ENCODE measurements at regions not wholly inside any gene's neighbourhood (a gene's known extent, or its start where the extent isn't known, plus 50 kb on each side); places are given as distances from the start of the nearest gene placed in this dataset.
"Not testable (repeated sequence)": the region's sequence is repeated elsewhere in the genome, so short reads cannot be mapped to it uniquely, and the experiment has no call there.

DNA sequence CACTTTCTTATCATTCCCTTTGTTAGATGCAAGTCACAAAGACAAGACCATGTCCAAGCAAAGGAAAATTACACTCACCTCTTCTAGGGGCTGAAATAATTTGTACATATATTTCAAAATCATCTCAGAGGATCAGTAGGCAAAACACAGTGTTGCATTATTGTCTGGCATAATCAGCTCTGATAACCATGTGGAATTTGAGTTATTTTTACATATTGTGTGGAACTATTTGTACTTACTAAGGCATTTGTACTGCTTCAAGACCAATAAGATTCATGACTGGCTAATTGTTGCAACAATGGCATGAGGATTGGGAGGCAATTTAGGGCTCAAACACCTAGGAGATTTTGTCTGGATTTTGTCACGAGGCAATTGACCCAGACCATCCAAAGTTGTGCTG lies 1716.4 kb downstream of the BRINP3 start:
- DNase-seq (ENCODE audit: low spot score) = no peak

DNA sequence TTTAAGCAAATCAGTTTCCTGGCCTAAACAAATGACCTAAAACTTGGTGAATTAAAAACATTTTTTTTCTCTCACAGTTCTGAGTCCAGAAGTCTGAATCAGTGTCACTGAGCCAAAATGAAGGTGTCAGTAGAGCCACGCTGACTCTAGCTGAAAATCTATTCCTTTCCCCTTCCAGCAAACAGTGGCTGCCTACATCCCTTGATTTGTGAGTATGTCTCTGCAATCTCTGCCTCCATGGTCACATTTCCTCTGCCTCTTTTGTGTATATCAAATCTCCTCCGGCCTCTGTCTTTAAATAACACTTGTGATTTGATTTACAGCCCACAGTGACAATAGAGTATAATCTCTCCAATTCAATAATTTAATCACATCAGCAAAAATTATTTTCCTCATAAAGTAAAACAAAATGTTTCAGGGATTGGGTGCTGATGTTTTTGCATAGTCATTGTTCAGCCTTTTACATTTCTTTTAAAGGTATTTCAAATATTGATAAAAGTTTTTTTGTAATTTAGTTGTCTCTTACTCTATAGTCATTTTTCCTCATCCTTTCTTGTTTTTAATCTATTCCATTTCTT lies 1715.4 kb downstream of the BRINP3 start:
- DNase-seq (ENCODE audit: low spot score) = no peak

DNA sequence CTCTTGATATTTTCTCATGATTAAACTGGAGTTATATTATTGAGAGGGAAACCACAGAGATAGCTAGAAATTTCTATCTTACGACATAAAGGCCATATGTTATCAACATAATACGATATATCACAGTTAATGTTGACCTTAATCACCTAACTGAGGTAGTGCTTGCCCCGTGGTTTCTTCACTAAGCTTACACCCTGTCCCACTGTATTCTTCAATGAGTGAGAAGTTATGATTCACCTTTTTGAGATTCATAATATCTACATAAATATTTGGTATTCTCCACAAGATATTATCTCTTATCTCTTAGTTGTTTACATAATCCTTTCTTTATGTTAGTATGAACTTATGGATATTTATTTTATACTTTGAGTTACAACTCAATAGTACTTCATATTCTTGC lies 1714.1 kb downstream of the BRINP3 start:
- no peak for DNase-seq (ENCODE audit: low spot score)

DNA sequence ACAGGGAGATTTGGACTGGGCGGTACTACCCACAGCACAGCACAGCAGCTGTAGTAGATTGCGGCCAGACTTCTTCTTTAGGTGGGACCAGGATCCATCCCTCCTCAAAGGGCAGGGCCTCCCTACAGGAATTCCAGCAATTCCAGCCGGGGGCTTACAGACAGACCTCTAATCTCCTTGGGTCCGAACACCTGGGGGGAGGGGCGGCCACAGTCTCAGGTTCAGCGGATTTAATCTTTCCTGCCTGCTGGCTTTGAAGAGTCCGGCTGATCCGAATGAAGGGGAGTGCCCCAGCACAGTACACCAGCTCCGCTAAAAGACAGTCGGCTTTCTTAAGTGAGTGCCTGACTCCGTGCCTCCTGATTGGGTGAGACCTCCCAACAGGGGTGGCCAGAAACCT lies 1708.5 kb downstream of the BRINP3 start:
- DNase-seq (ENCODE audit: low spot score) = no peak

DNA sequence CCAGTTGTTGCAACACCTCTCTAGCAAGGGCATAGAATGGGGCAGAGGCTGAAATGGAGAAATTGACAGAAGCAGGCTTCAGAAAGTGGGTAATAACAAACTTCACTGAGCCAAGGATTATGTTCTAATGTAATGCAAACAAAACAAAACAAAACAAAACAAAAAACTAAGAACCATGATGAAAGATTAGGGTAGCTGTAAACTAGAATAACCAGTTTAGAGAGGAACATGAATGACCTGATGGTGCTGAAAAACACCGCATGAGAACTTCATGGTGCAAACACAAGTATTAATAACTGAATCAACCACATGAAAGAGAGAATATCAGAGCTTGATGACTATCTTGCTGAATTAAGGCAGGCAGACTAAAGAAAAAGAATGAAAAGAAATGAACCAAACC lies 1707.7 kb downstream of the BRINP3 start:
- DNase-seq (ENCODE audit: low spot score) = no peak

DNA sequence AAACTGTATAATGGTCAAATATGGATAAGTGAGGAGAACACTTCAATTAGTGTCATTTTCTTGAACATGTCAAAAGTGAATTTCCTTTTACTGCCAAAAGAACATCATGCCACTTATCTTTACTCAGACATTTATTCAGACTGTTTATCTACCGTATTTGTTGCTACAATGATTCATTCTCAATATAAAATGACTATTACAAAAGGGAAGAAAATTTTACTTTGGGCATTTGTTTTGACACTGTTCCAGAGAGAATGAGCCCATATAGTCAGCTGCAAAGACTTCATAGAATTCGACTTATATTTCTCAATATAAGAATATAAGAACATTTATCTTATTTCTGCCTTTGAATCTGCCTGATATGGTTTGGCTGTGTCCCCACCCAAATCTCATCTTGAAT lies 1699.1 kb downstream of the BRINP3 start:
- no peak for DNase-seq (ENCODE audit: low spot score)

DNA sequence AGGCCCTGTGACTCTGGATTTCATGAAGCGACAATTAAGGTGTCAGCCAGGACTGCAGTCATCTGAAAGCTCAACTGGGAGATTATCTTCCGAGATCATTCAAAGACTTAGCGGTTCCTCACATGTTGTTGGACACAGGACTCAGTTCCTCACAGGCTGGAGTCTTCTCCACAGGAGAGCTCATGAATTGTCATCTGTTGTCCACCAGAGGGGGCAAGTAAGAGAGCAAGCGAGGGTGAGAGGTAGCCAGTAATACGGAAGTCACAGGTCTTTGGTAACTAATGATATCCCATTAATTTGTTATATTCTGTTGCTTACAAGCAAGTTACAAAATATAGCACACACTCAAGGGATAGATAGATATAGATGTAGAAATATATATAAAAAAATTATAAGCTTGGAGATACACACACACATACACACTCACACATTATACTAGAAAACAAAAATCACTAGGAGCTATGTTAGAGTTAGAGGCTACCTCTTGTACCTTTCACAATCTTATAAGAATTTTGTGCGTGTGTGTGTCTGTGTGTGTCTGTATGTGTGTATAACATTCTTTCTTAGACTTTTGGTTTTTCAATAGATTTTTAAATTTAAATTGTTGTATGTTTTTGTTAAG lies 1695.3 kb downstream of the BRINP3 start:
- DNase-seq (ENCODE audit: low spot score) = no peak

DNA sequence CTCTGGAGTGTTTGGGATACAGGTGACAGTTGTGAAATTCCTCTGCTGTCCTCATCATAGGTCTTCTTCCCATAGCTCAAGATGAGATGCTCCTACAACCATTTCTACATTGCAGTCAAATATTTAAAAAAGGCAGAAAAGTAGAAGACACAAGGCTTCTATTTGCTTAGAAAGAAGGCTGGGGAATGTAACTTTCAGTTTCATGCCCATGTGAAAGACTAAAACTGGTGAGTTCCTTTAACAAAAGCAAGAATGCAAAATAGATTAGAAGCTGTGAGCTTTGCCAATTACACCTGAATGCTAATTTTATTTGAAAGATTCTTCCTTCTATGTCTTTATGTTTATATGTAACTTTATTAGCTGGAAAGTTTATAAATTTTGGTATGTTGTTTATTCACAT lies 1682.7 kb downstream of the BRINP3 start:
- DNase-seq (ENCODE audit: low spot score) = no peak

DNA sequence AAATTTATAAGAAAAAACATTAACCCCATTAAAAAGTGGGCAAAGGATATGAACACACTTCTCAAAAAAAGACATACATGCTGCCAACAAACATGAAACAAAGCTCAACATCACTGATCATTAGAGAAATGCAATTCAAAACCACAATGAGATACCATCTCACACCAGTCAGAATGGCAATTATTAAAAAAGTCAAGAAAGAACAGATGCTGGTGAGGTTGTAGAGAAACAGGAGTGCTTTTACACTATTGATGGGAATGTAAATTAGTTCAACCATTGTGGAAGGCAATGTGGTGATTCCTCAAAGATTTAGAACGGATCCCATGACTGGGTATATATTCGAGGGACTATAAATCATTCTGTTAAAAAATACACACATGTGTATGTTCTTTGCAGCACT lies 1665.5 kb downstream of the BRINP3 start:
- DNase-seq (ENCODE audit: low spot score) = not testable (repeated sequence)

DNA sequence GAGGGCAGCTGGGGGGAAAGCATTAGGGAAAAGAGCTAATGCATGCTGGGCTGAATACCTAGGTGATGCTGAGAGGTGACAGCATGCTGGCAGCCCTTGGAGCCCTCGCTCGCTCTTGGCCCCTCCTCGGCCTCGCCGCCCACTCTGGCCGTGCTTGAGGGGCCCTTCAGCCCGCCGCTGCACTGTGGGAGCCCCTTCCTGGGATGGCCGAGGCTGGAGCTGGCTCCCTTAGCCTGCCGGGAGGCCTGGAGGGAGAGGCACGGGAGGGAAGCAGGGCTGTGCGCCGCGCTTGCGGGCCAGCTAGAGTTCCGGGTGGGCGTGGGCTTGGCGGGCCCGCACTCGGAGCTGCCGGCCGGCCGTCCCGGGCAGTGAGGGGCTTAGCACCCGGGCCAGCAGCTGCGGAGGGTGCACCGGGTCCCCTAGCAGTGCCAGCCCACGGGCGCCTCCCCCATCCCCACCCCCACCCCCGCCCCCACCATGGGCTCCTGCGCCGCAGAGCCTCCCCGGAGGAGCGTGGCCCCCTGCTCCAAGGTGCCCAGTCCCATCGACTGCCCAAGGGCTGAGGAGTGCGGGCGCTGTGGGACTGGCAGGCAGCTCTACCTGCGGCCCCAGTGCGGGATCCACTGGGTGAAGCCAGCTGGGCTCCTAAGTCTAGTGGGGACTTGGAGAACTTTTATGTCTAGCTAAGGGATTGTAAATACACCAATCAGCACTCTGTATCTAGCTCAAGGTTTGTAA lies 1664.7 kb downstream of the BRINP3 start:
- DNase-seq (ENCODE audit: low spot score) = not testable (repeated sequence)

DNA sequence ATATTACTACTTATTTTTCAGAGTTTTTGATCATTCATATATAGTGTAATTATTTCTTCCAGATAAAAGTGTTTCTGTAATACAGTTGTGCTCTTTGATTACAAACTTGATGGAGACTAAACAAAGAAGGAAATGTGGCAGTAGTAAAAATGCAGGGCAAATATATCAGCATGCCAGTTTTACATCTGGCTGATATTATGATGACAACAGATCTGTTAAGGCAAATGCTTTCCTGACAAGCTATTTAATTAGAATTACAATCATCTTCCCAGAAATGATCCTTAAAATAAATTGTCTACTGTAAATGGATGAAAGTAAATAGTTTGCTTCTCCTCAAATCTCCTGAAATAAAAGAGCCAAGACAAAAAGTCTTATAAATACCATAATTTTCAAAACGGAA lies 1659.8 kb downstream of the BRINP3 start:
- no peak for DNase-seq (ENCODE audit: low spot score)

DNA sequence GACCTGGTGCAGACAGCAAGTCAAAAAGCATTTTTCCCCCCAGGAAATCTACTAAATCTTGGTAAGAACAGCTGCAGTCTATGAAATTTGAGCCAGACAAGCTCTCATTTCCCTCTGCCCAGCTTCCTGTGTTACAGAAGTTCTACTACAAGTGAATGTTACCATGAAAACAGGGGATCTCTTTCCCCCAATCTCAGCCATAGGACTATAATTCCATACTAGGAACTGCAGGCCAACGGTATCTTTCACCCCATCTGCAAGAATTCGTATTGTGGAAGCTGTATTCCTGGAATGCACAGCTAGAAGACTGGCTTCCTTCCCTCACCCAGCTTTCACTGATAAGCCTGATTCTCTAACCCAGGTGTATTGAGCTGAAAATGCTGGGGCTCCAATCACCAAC lies 1655.4 kb downstream of the BRINP3 start:
- DNase-seq (ENCODE audit: low spot score) = no peak

DNA sequence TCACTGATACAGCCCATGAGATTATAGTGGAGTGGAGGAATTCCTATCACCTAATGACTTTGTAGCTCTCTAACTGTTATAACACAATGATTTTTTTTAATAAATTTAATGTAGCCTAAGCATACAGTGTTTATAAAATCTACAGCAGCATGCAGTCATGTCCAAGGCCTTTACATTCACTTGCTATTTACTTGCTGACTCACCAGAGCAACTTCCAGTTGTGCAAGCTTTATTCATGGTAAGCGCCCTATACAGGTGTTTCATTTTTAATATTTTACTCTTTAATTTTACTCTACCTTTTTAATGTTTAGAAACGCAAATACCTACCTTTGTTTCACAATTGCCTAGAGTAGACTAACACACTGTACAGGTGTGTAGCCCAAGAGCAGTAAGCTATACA lies 1652.2 kb downstream of the BRINP3 start:
- DNase-seq (ENCODE audit: low spot score) = no peak

DNA sequence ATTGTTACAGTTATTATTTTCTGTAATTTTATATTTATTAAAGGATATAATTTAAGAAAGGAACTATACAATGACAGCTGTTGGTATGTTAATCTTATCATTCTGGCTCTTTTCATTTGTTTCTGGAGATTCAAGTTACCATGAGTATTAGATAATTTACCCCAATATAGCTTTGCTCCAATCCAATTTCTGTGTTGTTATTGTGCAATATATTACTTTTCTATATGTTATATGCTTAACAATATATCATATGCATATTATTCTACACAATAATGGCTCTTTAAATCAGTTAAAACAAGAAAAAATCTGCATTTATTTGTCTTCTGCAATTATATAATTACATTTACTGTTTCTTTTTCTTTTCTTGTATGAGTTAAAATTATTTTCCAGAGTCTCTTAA lies 1650.9 kb downstream of the BRINP3 start:
- DNase-seq (ENCODE audit: low spot score) = no peak

DNA sequence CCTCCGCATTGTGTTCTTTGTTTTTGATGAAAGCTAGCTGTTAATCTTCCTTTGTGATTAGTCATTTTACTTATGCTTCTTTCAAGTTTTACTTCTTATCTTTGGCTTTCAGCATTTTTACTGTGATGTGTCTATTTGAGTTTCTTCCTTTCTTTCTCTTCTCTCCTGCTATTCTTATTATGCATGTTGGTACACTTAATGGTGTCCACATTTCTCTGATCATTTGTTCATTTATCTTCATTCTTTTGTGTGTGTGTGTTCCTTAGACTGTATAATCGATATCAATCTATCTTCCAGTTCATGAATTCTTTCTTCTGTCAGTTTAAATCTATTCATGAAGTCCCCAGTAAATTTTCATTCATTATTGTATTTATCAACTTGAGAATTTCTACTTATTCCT lies 1650.3 kb downstream of the BRINP3 start:
- no peak for DNase-seq (ENCODE audit: low spot score)

DNA sequence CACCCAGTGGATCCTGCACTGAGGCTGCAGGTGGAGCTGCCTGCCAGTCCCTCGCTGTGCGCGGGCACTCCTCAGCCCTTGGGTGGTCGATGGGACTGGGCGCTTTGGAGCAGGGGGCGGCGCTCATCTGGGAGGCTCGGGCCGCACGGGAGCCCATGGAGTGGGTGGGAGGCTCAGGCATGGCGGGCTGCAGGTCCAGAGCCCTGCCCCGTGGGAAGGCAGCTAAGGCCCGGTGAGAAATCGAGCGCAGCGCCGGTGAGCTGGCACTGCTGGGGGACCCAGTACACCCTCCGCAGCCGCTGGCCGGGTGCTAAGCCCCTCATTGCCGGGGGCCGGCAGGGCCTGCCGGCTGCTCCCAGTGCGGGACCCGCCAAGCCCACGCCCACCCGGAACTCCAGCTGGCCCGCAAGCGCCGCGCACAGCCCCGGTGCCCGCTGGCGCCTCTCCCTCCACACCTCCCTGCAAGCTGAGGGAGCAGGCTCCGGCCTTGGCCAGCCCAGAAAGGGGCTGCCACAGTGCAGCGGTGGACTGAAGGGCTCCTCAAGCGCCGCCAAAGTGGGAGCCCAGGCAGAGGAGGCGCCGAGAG lies 1636.5 kb downstream of the BRINP3 start:
- not testable (repeated sequence) for DNase-seq (ENCODE audit: low spot score)

DNA sequence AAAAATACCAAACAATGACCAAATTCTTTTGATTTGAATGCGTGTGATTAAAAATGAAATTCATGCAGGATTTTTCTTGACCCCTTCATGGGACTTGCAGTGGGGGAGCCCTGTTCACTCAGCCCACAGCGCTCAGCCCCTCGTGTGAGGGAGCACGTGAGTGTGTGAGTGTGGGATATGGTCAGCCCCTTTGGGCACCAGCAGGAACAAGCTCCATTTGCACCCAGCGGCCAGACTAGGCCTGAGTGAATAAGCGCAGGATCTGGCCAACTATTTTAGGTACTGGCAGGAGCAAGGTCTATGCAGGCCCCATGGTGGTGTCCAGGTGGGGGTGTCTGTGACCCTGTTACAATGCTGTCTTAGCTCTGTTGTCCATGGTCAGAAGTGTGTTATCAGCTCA lies 1631.2 kb downstream of the BRINP3 start:
- DNase-seq (ENCODE audit: low spot score) = no peak

DNA sequence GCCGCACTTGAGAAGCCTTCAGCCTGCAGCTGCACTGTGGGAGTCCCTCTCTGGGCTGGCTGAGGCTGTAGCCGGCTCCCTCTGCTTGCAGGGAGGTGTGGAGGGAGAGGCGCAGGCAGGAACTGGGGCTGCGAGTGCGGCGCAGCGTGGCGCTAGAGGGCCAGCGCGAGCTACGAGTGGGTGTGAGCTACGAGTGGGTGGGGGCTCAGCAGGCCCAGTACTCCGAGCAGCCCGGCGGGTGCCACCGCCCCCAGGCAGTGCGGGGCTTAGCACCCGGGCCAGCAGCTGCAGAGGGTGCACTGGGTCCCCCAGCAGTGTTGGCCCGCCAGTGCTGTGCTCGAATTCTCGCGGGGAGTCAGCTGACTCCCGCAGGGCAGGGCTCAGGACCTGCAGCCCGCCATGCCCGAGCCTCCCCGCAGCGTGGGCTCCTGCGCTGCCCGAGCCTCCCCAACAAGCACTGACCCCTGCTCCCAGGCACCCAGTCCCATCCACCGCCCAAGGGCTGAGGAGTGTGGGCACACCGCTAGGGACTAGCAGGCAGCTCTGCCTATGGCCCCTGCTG lies 1620.1 kb downstream of the BRINP3 start:
- no peak for DNase-seq (ENCODE audit: low spot score)

DNA sequence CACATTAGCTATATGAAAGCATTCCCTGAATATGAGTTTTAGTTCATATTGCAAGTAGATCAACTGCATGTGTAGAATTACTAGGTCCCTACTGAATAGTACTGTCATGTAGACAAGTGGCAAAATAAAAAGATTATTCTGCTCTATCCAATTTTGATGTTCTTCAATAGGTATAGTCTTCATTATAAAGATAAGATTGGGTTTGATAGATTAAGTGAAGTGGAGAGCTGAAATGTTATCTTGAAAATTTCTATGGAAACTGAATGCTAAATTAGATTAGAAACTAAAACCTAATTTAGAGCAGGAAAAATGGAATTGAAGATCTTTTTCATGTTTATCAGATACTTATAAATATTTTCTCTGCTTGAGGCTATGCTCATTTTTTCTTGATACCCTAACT lies 1610.0 kb downstream of the BRINP3 start:
- DNase-seq (ENCODE audit: low spot score) = no peak

DNA sequence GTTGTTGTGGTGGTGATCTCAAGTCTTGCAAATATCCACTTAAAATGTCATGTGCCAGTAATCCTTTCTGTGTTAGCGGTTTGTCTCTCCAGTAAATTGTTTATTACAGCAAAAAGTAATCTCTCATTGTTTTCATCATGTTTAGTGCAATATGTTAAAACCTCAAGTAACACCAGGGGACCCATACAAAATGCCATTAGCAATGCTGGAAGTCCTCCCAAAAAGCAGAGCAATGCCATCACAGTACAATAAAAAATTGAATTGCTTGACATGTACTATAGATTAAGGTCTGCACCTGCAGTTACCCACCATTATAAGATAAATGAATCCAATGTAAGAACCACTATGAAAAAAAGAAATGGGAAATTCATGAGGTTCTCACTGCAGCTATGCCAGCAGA lies 1606.5 kb downstream of the BRINP3 start:
- no peak for DNase-seq (ENCODE audit: low spot score)

DNA sequence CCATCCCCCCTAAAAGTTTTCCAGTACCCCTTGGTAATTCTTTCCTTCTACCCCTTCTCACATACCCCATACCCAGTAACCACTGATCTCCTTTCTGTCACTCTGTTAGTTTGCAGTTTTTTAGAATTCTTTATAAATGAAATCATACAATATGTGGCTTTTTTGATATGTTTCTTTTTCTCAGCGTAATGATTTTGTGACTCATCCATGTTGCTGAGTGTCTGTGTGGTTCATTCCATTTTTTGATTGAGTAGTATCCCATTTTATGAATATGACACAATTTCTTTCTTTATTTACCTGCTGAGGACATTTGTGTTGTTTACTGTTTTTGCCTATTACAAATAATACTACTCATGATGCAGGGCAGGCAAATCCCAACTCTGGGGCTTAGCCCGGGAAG lies 1605.3 kb downstream of the BRINP3 start:
- no peak for DNase-seq (ENCODE audit: low spot score)

DNA sequence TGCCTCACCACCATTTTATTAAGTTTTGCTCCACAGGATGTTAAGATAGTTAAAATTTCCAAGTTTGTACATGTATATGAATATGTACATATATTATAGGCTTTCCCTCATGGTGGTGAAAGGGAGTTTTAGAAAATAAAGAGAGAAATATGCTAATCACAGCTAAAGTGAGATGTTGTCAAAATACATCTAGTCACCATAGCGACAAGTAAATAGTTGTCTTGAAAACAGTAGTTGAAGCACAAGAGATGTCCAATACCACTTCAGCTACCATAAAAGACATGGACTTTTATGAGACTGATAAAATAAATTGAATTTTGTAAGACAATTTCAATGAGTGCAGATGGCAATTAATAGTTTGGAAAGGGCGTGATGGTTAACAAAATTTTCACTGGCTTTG lies 1600.0 kb downstream of the BRINP3 start:
- no peak for DNase-seq (ENCODE audit: low spot score)

DNA sequence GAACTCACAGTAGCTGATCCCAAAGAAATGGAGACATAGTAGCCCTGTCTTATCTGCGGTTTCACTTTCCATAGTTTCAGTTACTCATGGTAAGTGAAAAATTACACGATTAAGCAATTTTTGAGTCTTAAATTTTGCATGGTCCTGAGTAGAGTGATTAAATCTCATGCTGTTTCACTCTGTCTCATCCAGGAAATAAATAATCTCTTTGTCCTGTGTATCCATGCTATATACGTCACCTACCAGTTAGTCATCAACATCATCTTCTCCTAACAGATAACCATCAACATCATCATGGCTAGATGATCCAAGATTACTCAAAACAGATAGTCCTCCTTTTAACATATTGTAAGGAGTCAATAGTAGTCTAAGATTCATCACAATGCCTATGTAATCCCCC lies 1589.3 kb downstream of the BRINP3 start:
- DNase-seq (ENCODE audit: low spot score) = no peak
